ENCODE measurements at regions not wholly inside any gene's neighbourhood (a gene's known extent, or its start where the extent isn't known, plus 50 kb on each side); places are given as distances from the start of the nearest gene placed in this dataset.

GRCh38 chr14:95597784-95598211 lies 62.9 kb downstream of the GLRX5 start:
- no peak for DNase-seq
- Histone ChIP-seq H2BK12ac (ENCODE audit: low read length in 2 of 2) (no peak overlapping the region), H2BK15ac (ENCODE audit: low read depth, poor library complexity, severe bottlenecking) (no peak overlapping the region), H3K14ac (ENCODE audit: low read length in 2 of 2) (no peak overlapping the region), H3K9ac (ENCODE audit: low read length) (peak overlapping the region; percentile 70), H3K4me1 (ENCODE audit: control insufficient read depth, insufficient read depth, low read depth, low read length) (peaks cover 5% of the 10 kb centered on the region), H2AK5ac (ENCODE audit: low read length, severe bottlenecking) (no peak overlapping the region), H4K8ac (ENCODE audit: low read length) (no peak overlapping the region), H3K4me2 (ENCODE audit: low read length, poor library complexity, severe bottlenecking) (peak overlapping the region; percentile 49), H3K9me3 (ENCODE audit: control insufficient read depth, low read length) (no peaks in the 10 kb centered on the region), H2AFZ (ENCODE audit: low read depth, low read length) (no peak overlapping the region), H3K27ac (ENCODE audit: low read length, poor library complexity, severe bottlenecking) (no peak overlapping the region), H3K36me3 (ENCODE audit: control insufficient read depth in 1 of 2, insufficient read depth in 2 of 2, low read depth in 1 of 2, low read length in 2 of 2) (no peaks in the 10 kb centered on the region), H3K18ac (ENCODE audit: low read depth in 1 of 2, low read length in 2 of 2) (no peak overlapping the region), H3K27me3 (ENCODE audit: control insufficient read depth in 1 of 2, insufficient read depth in 1 of 2, low read length in 2 of 2) (peaks cover 33 to 41% of the 10 kb centered on the region in 2 experiments), H2BK5ac (ENCODE audit: low read depth, low read length, poor library complexity, severe bottlenecking) (no peak overlapping the region), H3K4me3 (ENCODE audit: insufficient read depth in 1 of 2, low read depth in 1 of 2, low read length in 2 of 2) (peak overlapping the region in 1 of 2 experiments; percentile 23), H3K79me1 (replicated peaks; ENCODE audit: low read length, poor library complexity, severe bottlenecking) (no peaks in the 10 kb centered on the region), H2BK120ac (ENCODE audit: low read depth, low read length) (no peak overlapping the region), H3K4ac (ENCODE audit: low read depth in 1 of 2, low read length in 2 of 2) (no peak overlapping the region), H3K23ac (ENCODE audit: low read length in 2 of 2) (no peak overlapping the region), H4K91ac (ENCODE audit: low read length) (no peak overlapping the region)
- 9% methylated on average over 19 of the region's 20 CpGs for WGBS

- no peak overlapping the region for H3K4ac ChIP-seq (ENCODE audit: low read depth in 1 of 2, low read length in 2 of 2)
- H3K4me2 ChIP-seq (ENCODE audit: low read length, poor library complexity, severe bottlenecking), result no peak overlapping the region
- H3K9ac ChIP-seq (ENCODE audit: low read length), result no peak overlapping the region
- peaks cover 7% of the 10 kb centered on the region for H3K9me3 ChIP-seq (ENCODE audit: control insufficient read depth, low read length)
- H4K91ac ChIP-seq (ENCODE audit: low read length), result no peak overlapping the region
- H3K4me3 ChIP-seq (ENCODE audit: insufficient read depth in 1 of 2, low read depth in 1 of 2, low read length in 2 of 2), result no peak overlapping the region
- DNase-seq, result no peak
- H3K18ac ChIP-seq (ENCODE audit: low read depth in 1 of 2, low read length in 2 of 2), result no peak overlapping the region
- WGBS, result 10% methylated on average over 3 of the region's 3 CpGs
- H2BK5ac ChIP-seq (ENCODE audit: low read depth, low read length, poor library complexity, severe bottlenecking), result no peak overlapping the region
- H3K4me1 ChIP-seq (ENCODE audit: control insufficient read depth, insufficient read depth, low read depth, low read length), result peaks cover 5% of the 10 kb centered on the region
- H3K14ac ChIP-seq (ENCODE audit: low read length in 2 of 2), result no peak overlapping the region
- no peak overlapping the region for H2BK15ac ChIP-seq (ENCODE audit: low read depth, poor library complexity, severe bottlenecking)
- H3K23ac ChIP-seq (ENCODE audit: low read length in 2 of 2), result no peak overlapping the region
- H3K36me3 ChIP-seq (ENCODE audit: control insufficient read depth in 1 of 2, insufficient read depth in 2 of 2, low read depth in 1 of 2, low read length in 2 of 2), result no peaks in the 10 kb centered on the region
- no peak overlapping the region for H2AFZ ChIP-seq (ENCODE audit: low read depth, low read length)
- H3K27ac ChIP-seq (ENCODE audit: low read length, poor library complexity, severe bottlenecking), result no peak overlapping the region
- H3K27me3 ChIP-seq (ENCODE audit: control insufficient read depth in 1 of 2, insufficient read depth in 1 of 2, low read length in 2 of 2), result peaks cover 38 to 43% of the 10 kb centered on the region in 2 experiments
- no peak overlapping the region for H2BK120ac ChIP-seq (ENCODE audit: low read depth, low read length)
- H4K8ac ChIP-seq (ENCODE audit: low read length), result no peak overlapping the region
- H3K79me1 ChIP-seq (replicated peaks; ENCODE audit: low read length, poor library complexity, severe bottlenecking), result no peaks in the 10 kb centered on the region
- H2BK12ac ChIP-seq (ENCODE audit: low read length in 2 of 2), result no peak overlapping the region
- H2AK5ac ChIP-seq (ENCODE audit: low read length, severe bottlenecking), result no peak overlapping the region
These were observed 66.8 kb downstream of the GLRX5 start for GRCh38 chr14:95601650-95602049.

- Histone ChIP-seq H3K36me3 (ENCODE audit: control insufficient read depth in 1 of 2, insufficient read depth in 2 of 2, low read depth in 1 of 2, low read length in 2 of 2) (no peaks in the 10 kb centered on the region), H3K4me3 (ENCODE audit: insufficient read depth in 1 of 2, low read depth in 1 of 2, low read length in 2 of 2) (no peak overlapping the region), H3K23ac (ENCODE audit: low read length in 2 of 2) (no peak overlapping the region), H2AFZ (ENCODE audit: low read depth, low read length) (no peak overlapping the region), H4K91ac (ENCODE audit: low read length) (no peak overlapping the region), H3K4me2 (ENCODE audit: low read length, poor library complexity, severe bottlenecking) (no peak overlapping the region), H3K9me3 (ENCODE audit: control insufficient read depth, low read length) (peaks cover 7% of the 10 kb centered on the region), H3K4ac (ENCODE audit: low read depth in 1 of 2, low read length in 2 of 2) (no peak overlapping the region), H3K79me1 (replicated peaks; ENCODE audit: low read length, poor library complexity, severe bottlenecking) (no peaks in the 10 kb centered on the region), H3K9ac (ENCODE audit: low read length) (no peak overlapping the region), H3K18ac (ENCODE audit: low read depth in 1 of 2, low read length in 2 of 2) (no peak overlapping the region), H4K8ac (ENCODE audit: low read length) (no peak overlapping the region), H3K27ac (ENCODE audit: low read length, poor library complexity, severe bottlenecking) (no peak overlapping the region), H3K27me3 (ENCODE audit: control insufficient read depth in 1 of 2, insufficient read depth in 1 of 2, low read length in 2 of 2) (peaks cover 50 to 55% of the 10 kb centered on the region in 2 experiments), H3K14ac (ENCODE audit: low read length in 2 of 2) (no peak overlapping the region), H3K4me1 (ENCODE audit: control insufficient read depth, insufficient read depth, low read depth, low read length) (no peaks in the 10 kb centered on the region), H2BK12ac (ENCODE audit: low read length in 2 of 2) (no peak overlapping the region), H2BK120ac (ENCODE audit: low read depth, low read length) (no peak overlapping the region), H2AK5ac (ENCODE audit: low read length, severe bottlenecking) (no peak overlapping the region), H2BK15ac (ENCODE audit: low read depth, poor library complexity, severe bottlenecking) (no peak overlapping the region), H2BK5ac (ENCODE audit: low read depth, low read length, poor library complexity, severe bottlenecking) (no peak overlapping the region)
- 93% methylated on average over 2 of the region's 2 CpGs for WGBS
- DNase-seq, result no peak
These were observed 68.6 kb downstream of the GLRX5 start for GRCh38 chr14:95603415-95603814.

GRCh38 chr14:95606266-95606665 lies 71.4 kb downstream of the GLRX5 start:
- Histone ChIP-seq H3K36me3 (ENCODE audit: control insufficient read depth in 1 of 2, insufficient read depth in 2 of 2, low read depth in 1 of 2, low read length in 2 of 2) (no peaks in the 10 kb centered on the region), H2BK15ac (ENCODE audit: low read depth, poor library complexity, severe bottlenecking) (no peak overlapping the region), H4K91ac (ENCODE audit: low read length) (no peak overlapping the region), H2BK5ac (ENCODE audit: low read depth, low read length, poor library complexity, severe bottlenecking) (no peak overlapping the region), H3K27me3 (ENCODE audit: control insufficient read depth in 1 of 2, insufficient read depth in 1 of 2, low read length in 2 of 2) (peaks cover 59 to 68% of the 10 kb centered on the region in 2 experiments), H3K18ac (ENCODE audit: low read depth in 1 of 2, low read length in 2 of 2) (no peak overlapping the region), H3K9ac (ENCODE audit: low read length) (no peak overlapping the region), H2AK5ac (ENCODE audit: low read length, severe bottlenecking) (no peak overlapping the region), H3K4me3 (ENCODE audit: insufficient read depth in 1 of 2, low read depth in 1 of 2, low read length in 2 of 2) (no peak overlapping the region), H3K9me3 (ENCODE audit: control insufficient read depth, low read length) (peaks cover 7% of the 10 kb centered on the region), H3K4me1 (ENCODE audit: control insufficient read depth, insufficient read depth, low read depth, low read length) (no peaks in the 10 kb centered on the region), H3K4ac (ENCODE audit: low read depth in 1 of 2, low read length in 2 of 2) (no peak overlapping the region), H2BK12ac (ENCODE audit: low read length in 2 of 2) (no peak overlapping the region), H3K79me1 (replicated peaks; ENCODE audit: low read length, poor library complexity, severe bottlenecking) (no peaks in the 10 kb centered on the region), H3K14ac (ENCODE audit: low read length in 2 of 2) (no peak overlapping the region), H2AFZ (ENCODE audit: low read depth, low read length) (no peak overlapping the region), H3K27ac (ENCODE audit: low read length, poor library complexity, severe bottlenecking) (no peak overlapping the region), H3K23ac (ENCODE audit: low read length in 2 of 2) (no peak overlapping the region), H4K8ac (ENCODE audit: low read length) (no peak overlapping the region), H3K4me2 (ENCODE audit: low read length, poor library complexity, severe bottlenecking) (no peak overlapping the region), H2BK120ac (ENCODE audit: low read depth, low read length) (no peak overlapping the region)
- WGBS, result 89% methylated on average over 2 of the region's 2 CpGs
- no peak for DNase-seq
